B cell (primary cell): ENCODE measurements at regions not wholly inside any gene's neighbourhood (a gene's known extent, or its start where the extent isn't known, plus 50 kb on each side); places are given as distances from the start of the nearest gene placed in this dataset.

Experiments
- EZH2 ChIP-seq: IDR thresholded peaks from 2 replicates; pipeline ENCODE4 v1.6.1; 2012; ENCODE audit warnings: borderline replicate concordance, low read depth, mild to moderate bottlenecking, moderate library complexity, low read length; ENCODE audit not compliant: insufficient read depth, poor library complexity, severe bottlenecking
- TF ChIP-seq, protein P1 (sequence below): fragments of 200-600 bp; IDR thresholded peaks from one replicate; pipeline ENCODE4 v1.8.0; 2022; ENCODE audit warnings: antibody characterized with exemption, mild to moderate bottlenecking

- TF ChIP-seq, protein P1, sequence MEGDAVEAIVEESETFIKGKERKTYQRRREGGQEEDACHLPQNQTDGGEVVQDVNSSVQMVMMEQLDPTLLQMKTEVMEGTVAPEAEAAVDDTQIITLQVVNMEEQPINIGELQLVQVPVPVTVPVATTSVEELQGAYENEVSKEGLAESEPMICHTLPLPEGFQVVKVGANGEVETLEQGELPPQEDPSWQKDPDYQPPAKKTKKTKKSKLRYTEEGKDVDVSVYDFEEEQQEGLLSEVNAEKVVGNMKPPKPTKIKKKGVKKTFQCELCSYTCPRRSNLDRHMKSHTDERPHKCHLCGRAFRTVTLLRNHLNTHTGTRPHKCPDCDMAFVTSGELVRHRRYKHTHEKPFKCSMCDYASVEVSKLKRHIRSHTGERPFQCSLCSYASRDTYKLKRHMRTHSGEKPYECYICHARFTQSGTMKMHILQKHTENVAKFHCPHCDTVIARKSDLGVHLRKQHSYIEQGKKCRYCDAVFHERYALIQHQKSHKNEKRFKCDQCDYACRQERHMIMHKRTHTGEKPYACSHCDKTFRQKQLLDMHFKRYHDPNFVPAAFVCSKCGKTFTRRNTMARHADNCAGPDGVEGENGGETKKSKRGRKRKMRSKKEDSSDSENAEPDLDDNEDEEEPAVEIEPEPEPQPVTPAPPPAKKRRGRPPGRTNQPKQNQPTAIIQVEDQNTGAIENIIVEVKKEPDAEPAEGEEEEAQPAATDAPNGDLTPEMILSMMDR, result no peak
- TF ChIP-seq EZH2, result no peak
Measured at GRCh38 chr6:71199736-71200135, 88.9 kb upstream of the OGFRL1 start.
